ENCODE measurements at regions not wholly inside any gene's neighbourhood (a gene's known extent, or its start where the extent isn't known, plus 50 kb on each side); places are given as distances from the start of the nearest gene placed in this dataset.

DNA sequence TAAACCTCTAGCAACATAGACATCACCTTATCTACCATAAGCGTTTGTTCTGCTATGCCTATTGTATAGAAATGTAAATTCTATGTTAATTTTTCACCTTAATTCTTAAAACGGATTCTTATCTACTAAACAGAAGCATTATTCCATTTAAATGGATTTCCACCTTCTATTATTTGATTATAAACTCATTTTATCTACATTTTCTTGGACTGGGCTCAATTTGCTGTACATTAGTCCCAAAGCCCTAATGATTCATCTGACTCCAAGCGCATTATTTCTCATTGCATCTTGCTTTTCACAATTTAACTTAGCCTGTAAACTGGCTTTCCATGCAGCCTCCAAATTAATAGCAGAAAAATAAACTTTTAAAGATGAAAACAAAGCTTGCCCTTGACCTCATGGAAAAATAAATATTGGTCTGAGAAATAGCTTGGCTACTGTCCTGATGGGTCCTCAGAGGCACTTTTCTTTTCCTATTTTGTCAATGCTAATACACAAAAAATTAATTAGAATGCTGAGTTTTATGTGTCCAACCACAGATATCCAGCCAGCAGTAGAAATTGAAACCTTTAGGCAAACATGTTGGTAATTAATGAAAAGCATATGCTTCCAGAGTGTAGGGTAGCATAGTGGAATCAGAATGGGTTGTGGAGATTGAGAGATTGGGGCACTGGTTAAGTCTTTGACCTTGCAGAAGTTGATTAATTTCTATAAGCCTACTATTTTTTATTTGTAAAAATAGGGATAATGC lies 81.4 kb upstream of the CFAP20DC start:
- in situ Hi-C loops (cut with MboI; ENCODE audit: low sequenced_read_pairs, unreplicated experiment) = no loop called here
- TF ChIP-seq, protein P1, sequence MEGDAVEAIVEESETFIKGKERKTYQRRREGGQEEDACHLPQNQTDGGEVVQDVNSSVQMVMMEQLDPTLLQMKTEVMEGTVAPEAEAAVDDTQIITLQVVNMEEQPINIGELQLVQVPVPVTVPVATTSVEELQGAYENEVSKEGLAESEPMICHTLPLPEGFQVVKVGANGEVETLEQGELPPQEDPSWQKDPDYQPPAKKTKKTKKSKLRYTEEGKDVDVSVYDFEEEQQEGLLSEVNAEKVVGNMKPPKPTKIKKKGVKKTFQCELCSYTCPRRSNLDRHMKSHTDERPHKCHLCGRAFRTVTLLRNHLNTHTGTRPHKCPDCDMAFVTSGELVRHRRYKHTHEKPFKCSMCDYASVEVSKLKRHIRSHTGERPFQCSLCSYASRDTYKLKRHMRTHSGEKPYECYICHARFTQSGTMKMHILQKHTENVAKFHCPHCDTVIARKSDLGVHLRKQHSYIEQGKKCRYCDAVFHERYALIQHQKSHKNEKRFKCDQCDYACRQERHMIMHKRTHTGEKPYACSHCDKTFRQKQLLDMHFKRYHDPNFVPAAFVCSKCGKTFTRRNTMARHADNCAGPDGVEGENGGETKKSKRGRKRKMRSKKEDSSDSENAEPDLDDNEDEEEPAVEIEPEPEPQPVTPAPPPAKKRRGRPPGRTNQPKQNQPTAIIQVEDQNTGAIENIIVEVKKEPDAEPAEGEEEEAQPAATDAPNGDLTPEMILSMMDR (IDR thresholded peaks at IDR 0.05; ENCODE audit: borderline replicate concordance, control extremely low read depth, extremely low read depth, insufficient read depth, missing control alignments) = no peak
- DNase-seq (ENCODE audit: low spot score) = no peak

DNA sequence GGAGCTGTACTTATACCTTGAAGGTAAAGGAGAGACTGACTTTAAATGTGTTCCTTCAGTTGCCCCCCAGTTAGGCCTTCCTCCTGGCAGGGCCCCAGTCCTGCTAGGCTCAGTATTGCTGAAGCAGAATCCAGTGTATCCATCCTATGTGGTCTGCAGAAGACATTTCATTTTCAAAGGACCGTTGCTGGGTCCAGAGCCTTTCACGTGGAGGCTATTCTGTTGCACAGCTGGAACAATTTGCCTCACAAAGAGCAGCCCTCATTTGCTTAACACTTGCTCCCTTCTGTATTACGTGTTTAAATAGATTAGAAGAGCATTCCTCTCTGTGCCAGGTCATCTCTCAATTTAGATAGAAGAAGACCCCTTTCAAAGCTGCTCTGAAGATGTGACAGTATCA lies 78.9 kb upstream of the CFAP20DC start:
- DNase-seq (ENCODE audit: low spot score) = no peak
- in situ Hi-C loops (cut with MboI; ENCODE audit: low sequenced_read_pairs, unreplicated experiment) = no loop called here
- TF ChIP-seq, protein P1 (IDR thresholded peaks at IDR 0.05; ENCODE audit: borderline replicate concordance, control extremely low read depth, extremely low read depth, insufficient read depth, missing control alignments) = no peak

DNA sequence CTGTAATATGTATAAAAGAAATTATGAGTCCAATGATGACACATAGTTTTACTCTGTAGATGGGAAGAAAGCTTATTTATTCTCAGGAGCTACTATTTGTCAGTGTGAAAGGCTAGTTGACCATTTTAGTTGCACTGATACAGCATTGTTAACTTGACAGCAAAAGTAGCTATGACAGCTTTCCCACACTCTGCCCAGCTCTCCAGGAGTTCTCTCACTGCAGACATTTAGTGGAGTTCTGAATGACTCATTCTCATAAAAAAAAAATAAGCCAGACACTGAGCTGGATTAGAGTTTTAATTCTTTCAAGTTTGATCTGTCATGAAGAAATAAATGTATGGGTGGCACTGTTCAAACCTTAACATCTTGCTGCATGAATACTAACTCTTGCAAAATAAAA lies 77.2 kb upstream of the CFAP20DC start:
- in situ Hi-C loops (cut with MboI; ENCODE audit: low sequenced_read_pairs, unreplicated experiment) = no loop called here
- DNase-seq (ENCODE audit: low spot score) = no peak
- TF ChIP-seq, protein P1 (IDR thresholded peaks at IDR 0.05; ENCODE audit: borderline replicate concordance, control extremely low read depth, extremely low read depth, insufficient read depth, missing control alignments) = no peak

DNA sequence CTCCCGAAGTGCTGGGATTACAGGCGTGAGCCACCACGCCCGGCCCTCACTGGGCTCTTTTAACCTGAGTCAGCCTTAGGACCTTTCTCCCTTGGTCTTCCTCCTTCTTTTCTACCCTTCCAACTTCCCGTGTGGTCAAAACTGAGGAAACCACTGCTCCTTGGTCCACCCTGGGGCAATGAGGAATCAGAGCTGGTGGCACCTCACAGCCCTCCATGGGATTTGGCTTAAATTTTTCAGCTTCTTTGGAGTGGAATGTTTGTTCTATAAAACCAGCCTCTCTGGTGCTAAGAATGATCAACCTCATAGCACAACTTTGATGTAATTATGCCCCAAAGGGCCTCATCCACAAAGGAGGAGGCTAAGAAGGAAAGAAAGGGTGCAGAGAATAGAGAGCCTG lies 76.6 kb upstream of the CFAP20DC start:
- DNase-seq (ENCODE audit: low spot score) = no peak
- TF ChIP-seq, protein P1 (IDR thresholded peaks at IDR 0.05; ENCODE audit: borderline replicate concordance, control extremely low read depth, extremely low read depth, insufficient read depth, missing control alignments) = no peak
- in situ Hi-C loops (cut with MboI; ENCODE audit: low sequenced_read_pairs, unreplicated experiment) = no loop called here

DNA sequence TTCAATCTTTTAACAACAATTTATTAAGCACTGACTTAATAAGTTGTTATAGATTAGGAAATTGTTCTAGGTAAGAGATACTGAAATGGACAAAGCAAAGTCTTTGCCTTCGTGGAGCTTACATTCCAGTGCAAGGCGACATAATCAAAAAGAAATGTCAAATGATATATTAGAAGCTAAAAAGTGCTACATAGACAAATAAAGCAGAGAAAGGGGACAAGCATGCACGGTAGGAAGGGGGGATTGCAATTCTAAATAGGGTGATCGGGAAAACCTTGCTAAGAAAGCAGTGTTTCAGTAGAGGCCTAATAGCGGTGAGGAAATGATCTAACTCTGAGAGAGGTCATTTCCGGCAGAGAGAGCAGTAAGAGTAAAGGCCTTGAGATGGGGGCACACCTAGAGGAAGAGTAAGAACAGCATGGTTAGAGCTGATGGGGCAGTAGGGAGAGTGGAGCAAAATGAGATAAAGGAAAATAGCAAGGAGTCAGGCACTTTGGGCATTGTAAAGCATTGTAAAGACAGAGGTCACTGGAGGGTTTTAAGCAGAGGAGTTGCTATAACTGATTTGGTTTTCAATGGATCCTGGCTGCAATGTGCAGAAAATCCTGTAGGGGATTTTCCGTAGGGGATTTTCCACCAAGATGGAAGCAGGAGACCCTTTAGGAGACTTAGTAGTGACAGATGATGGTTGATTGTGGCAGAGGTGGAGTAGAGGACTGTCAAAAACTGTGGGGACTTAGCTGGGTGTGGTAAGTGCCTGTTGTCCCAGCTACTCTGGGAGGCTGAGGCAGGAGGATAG lies 71.7 kb upstream of the CFAP20DC start:
- in situ Hi-C loops (cut with MboI; ENCODE audit: low sequenced_read_pairs, unreplicated experiment) = no loop called here
- DNase-seq (ENCODE audit: low spot score) = no peak
- TF ChIP-seq, protein P1 (IDR thresholded peaks at IDR 0.05; ENCODE audit: borderline replicate concordance, control extremely low read depth, extremely low read depth, insufficient read depth, missing control alignments) = no peak

DNA sequence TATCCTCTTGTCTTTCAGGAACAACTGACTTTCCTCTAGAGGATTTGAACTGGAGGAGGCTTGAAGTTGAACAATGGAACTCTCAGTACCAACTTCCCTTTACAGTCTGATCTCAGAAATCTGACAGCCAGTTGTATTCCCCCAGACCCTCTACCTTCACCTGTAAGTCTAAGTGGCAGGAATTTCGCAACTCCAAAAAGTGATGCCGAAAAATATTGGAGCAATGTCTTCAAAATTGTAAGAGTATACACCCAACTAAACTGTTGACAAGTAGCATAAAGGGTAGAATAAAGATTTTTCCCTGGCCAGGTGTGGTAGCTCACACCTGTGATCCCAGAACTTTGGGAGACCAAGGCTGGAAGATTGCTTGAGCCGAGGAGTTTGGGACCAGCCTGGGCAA lies 69.1 kb upstream of the CFAP20DC start:
- in situ Hi-C loops (cut with MboI; ENCODE audit: low sequenced_read_pairs, unreplicated experiment) = no loop called here
- TF ChIP-seq, protein P1 (IDR thresholded peaks at IDR 0.05; ENCODE audit: borderline replicate concordance, control extremely low read depth, extremely low read depth, insufficient read depth, missing control alignments) = no peak
- DNase-seq (ENCODE audit: low spot score) = no peak
